Suprapubic skin (tissue), 4 donors: ENCODE measurements at regions not wholly inside any gene's neighbourhood (a gene's known extent, or its start where the extent isn't known, plus 50 kb on each side); places are given as distances from the start of the nearest gene placed in this dataset.

ENCODE experiments used
- DNase-seq, 2 donors: peaks; one replicate each; pipeline ENCODE4 v3.0.0-alpha.2; 2019; ENCODE audit warnings: low spot score in 2 of 2
- H3K27ac ChIP-seq: fragments of 200-600 bp; sonication (generic); one replicate; pipeline ENCODE4 v1.5.1; 2019
- H3K27me3 ChIP-seq: fragments of 200-600 bp; sonication (generic); one replicate; pipeline ENCODE4 v1.5.1; 2019
- H3K36me3 ChIP-seq: fragments of 200-600 bp; sonication (generic); one replicate; pipeline ENCODE4 v1.5.1; 2019
- H3K4me1 ChIP-seq: fragments of 200-600 bp; sonication (generic); one replicate; pipeline ENCODE4 v1.5.1; 2019
- H3K4me3 ChIP-seq: fragments of 200-600 bp; sonication (generic); one replicate; pipeline ENCODE4 v1.5.1; 2019; ENCODE audit warnings: mild to moderate bottlenecking
- H3K9me3 ChIP-seq: fragments of 200-600 bp; sonication (generic); one replicate; pipeline ENCODE4 v1.5.1; 2019
- EP300 ChIP-seq: sonication (generic); formaldehyde crosslinking; IDR thresholded peaks from one replicate; pipeline ENCODE4 v1.6.1; 2017; ENCODE audit warnings: antibody characterized with exemption
- POLR2A ChIP-seq, 2 donors: fragments of 450-650 bp; IDR thresholded peaks; one replicate each; pipeline ENCODE4 v1.6.1; 2017; ENCODE audit warnings: antibody characterized with exemption in 2 of 2, mild to moderate bottlenecking in 2 of 2, moderate library complexity in 2 of 2
- POLR2AphosphoS5 ChIP-seq, 3 donors: sonication (generic); formaldehyde crosslinking; IDR thresholded peaks; one replicate each; pipeline ENCODE4 v1.6.1; 2017; ENCODE audit warnings: antibody characterized with exemption in 3 of 3
- WGBS: methylation state at CpG from one replicate; pipeline ENCODE4 v1.1.5; 2018; 5-methylcytosine and 5-hydroxymethylcytosine counted together
- TF ChIP-seq, protein P1 (sequence below), 2 donors: fragments of 200-600 bp in 1 of 2; fragments of 450-650 bp in 1 of 2; sonication (generic) in 1 of 2; IDR thresholded peaks; one replicate each; pipeline ENCODE4 v1.5.1; 2016 to 2019; ENCODE audit warnings: antibody characterized with exemption in 2 of 2, mild to moderate bottlenecking in 1 of 2, moderate library complexity in 1 of 2

DNA sequence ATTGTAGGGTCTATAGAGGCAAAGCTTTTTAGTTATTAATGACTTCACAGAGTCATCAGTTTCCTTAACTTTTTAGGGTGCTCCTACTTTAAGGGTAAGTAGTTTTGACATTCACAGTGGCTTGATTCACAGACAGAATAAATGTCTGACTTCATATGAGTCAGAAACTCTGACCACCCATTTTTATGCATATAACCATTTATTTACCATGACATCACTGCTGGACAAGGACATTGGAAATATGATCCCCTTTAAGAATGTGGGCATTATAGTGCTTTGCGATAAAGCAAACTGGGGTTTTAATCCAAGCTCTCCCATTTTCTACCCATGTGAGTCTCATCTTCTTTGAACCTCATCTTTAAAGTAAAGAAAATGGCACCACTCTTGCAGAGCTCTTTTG is 162.0 kb upstream of the MC4R start:
- Histone ChIP-seq H3K27me3 (no peaks in the 10 kb centered on the region), H3K4me3 (no peak overlapping the region), H3K27ac (no peak overlapping the region), H3K9me3 (no peaks in the 10 kb centered on the region), H3K4me1 (no peaks in the 10 kb centered on the region), H3K36me3 (no peaks in the 10 kb centered on the region)
- WGBS: 96% methylated on average over 1 of the region's 1 CpG
- no peak for TF ChIP-seq POLR2AphosphoS5 (IDR thresholded peaks at IDR 0.05)
- TF ChIP-seq EP300: no peak
- TF ChIP-seq, protein P1, sequence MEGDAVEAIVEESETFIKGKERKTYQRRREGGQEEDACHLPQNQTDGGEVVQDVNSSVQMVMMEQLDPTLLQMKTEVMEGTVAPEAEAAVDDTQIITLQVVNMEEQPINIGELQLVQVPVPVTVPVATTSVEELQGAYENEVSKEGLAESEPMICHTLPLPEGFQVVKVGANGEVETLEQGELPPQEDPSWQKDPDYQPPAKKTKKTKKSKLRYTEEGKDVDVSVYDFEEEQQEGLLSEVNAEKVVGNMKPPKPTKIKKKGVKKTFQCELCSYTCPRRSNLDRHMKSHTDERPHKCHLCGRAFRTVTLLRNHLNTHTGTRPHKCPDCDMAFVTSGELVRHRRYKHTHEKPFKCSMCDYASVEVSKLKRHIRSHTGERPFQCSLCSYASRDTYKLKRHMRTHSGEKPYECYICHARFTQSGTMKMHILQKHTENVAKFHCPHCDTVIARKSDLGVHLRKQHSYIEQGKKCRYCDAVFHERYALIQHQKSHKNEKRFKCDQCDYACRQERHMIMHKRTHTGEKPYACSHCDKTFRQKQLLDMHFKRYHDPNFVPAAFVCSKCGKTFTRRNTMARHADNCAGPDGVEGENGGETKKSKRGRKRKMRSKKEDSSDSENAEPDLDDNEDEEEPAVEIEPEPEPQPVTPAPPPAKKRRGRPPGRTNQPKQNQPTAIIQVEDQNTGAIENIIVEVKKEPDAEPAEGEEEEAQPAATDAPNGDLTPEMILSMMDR (IDR thresholded peaks at IDR 0.05): no peak
- TF ChIP-seq POLR2A (IDR thresholded peaks at IDR 0.05): no peak
- DNase-seq: no peak

DNA sequence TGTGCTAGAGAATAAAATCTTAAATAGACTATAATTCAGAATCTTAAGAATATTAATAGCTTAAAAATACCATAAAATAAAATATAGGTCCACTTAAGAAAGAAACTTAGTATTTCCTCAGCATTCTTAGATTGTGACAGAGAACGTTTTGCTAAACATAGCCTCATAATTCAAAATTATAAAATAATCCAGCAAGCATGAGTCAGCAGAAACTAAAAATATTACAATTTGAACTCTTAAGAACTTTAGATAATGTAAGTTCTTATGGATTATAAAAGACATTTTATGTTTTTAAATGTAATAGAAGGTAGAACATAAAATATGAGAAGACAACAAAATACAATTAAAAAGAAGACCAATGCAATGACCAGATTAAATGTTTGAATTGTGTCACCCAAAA is 164.5 kb upstream of the MC4R start:
- no peaks in the 10 kb centered on the region for H3K9me3 ChIP-seq
- no peak for DNase-seq
- H3K4me3 ChIP-seq: no peak overlapping the region
- no peaks in the 10 kb centered on the region for H3K4me1 ChIP-seq
- H3K27me3 ChIP-seq: no peaks in the 10 kb centered on the region
- H3K27ac ChIP-seq: no peak overlapping the region
- 28% methylated on average over 1 of the region's 1 CpG for WGBS
- TF ChIP-seq POLR2AphosphoS5 (IDR thresholded peaks at IDR 0.05) (no peak), POLR2A (IDR thresholded peaks at IDR 0.05) (no peak), EP300 (no peak)
- TF ChIP-seq, protein P1 (IDR thresholded peaks at IDR 0.05): no peak
- H3K36me3 ChIP-seq: no peaks in the 10 kb centered on the region

DNA sequence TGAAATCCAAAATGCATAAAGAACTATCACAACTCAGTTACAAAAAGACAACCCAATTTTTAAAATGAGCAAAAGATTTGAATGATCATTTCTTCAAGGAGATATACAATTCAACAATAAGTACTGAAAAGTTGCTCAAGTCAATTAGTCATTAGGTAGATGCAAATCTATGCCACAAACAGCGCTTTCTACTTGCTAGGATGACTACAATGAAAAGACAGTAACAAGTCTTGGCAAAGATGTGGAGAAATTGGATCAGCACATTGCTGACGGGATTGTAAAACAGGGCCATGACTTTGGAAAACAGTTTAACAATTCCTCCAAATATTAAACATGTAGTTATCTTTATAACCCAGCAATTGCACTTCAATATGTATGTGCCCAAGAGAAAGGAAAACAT is 166.3 kb upstream of the MC4R start:
- H3K4me1 ChIP-seq: no peaks in the 10 kb centered on the region
- 41% methylated on average over 2 of the region's 2 CpGs for WGBS
- no peaks in the 10 kb centered on the region for H3K27me3 ChIP-seq
- H3K4me3 ChIP-seq: no peak overlapping the region
- no peak overlapping the region for H3K27ac ChIP-seq
- H3K36me3 ChIP-seq: no peaks in the 10 kb centered on the region
- no peaks in the 10 kb centered on the region for H3K9me3 ChIP-seq
- no peak for DNase-seq
- TF ChIP-seq POLR2AphosphoS5 (IDR thresholded peaks at IDR 0.05): no peak
- TF ChIP-seq POLR2A (IDR thresholded peaks at IDR 0.05): no peak
- no peak for TF ChIP-seq EP300
- TF ChIP-seq, protein P1 (IDR thresholded peaks at IDR 0.05): no peak

DNA sequence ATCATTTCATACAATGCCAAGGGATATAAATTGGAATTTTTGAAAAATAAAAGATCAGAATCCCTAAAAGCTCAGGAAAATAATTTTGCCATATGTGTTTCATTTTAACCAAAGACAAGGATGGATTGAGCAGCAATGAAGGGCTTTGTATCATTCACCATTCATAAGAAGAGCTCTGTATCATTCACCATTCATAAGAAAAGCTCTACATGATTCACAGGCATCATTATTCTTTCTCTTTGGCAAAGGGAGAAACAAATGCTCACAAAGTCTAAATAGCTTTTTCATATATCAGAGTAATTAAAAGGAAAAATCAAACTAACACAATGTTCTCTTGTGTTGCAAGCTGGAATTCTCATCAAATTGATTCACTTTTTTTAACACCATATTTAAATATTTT is 169.1 kb upstream of the MC4R start:
- H3K4me1 ChIP-seq: no peaks in the 10 kb centered on the region
- no peak for DNase-seq
- H3K27me3 ChIP-seq: no peaks in the 10 kb centered on the region
- no peak overlapping the region for H3K27ac ChIP-seq
- H3K4me3 ChIP-seq: no peak overlapping the region
- TF ChIP-seq, protein P1 (IDR thresholded peaks at IDR 0.05): no peak
- no peak for TF ChIP-seq EP300
- TF ChIP-seq POLR2AphosphoS5 (IDR thresholded peaks at IDR 0.05): no peak
- no peak for TF ChIP-seq POLR2A (IDR thresholded peaks at IDR 0.05)
- no peaks in the 10 kb centered on the region for H3K9me3 ChIP-seq
- H3K36me3 ChIP-seq: no peaks in the 10 kb centered on the region

DNA sequence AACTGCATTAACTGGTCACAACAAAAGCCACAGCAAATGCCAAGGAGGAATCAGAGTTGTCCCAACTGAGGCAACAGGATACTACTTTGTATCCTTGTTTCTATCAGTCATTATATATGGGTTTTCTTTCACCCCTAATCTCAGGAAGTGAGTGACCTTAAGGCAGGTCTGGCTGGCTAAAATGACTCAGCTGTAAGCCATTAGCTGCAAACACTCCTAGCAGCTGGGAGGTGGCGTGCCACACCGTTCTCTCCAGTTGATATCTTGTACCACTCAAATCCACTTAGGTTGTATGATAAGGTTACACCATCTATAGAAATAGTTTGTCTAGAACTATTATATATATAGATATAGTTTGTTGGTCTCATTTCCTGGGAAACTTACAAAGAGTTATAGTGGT is 171.1 kb upstream of the MC4R start:
- no peaks in the 10 kb centered on the region for H3K36me3 ChIP-seq
- WGBS: 76% methylated on average over 2 of the region's 2 CpGs
- TF ChIP-seq POLR2A (IDR thresholded peaks at IDR 0.05) (no peak), POLR2AphosphoS5 (IDR thresholded peaks at IDR 0.05) (no peak), EP300 (no peak)
- TF ChIP-seq, protein P1 (IDR thresholded peaks at IDR 0.05): no peak
- no peak overlapping the region for H3K4me3 ChIP-seq
- no peaks in the 10 kb centered on the region for H3K4me1 ChIP-seq
- no peak for DNase-seq
- no peak overlapping the region for H3K27ac ChIP-seq
- no peaks in the 10 kb centered on the region for H3K27me3 ChIP-seq
- no peaks in the 10 kb centered on the region for H3K9me3 ChIP-seq
